Neural cell (in vitro differentiated cells): ENCODE measurements at regions not wholly inside any gene's neighbourhood (a gene's known extent, or its start where the extent isn't known, plus 50 kb on each side); places are given as distances from the start of the nearest gene placed in this dataset.

ENCODE experiments used
- H2AFZ ChIP-seq: fragments of 200-600, 300-800 bp; sonication (generic), shearing (Covaris generic); 2 replicates; pipeline ENCODE4 v1.6.0; 2014; ENCODE audit warnings: low read depth, mild to moderate bottlenecking, antibody characterized with exemption, low read length, moderate library complexity
- H3F3A ChIP-seq: fragments of 200-600 bp; shearing (Covaris generic); 2 replicates; pipeline ENCODE4 v1.6.1; 2016; ENCODE audit warnings: mild to moderate bottlenecking, moderate library complexity, mixed read lengths, antibody characterized with exemption, low read length; ENCODE audit not compliant: insufficient read depth, poor library complexity, severe bottlenecking
- H3K27ac ChIP-seq: fragments of 200-600, 300-800 bp; sonication (generic), shearing (Covaris generic); 2 replicates; pipeline ENCODE4 v1.5.1; 2014; ENCODE audit warnings: mild to moderate bottlenecking, low read length, moderate library complexity
- H3K27me3 ChIP-seq: fragments of 300-800, 200-600 bp; sonication (generic), shearing (Covaris generic); 2 replicates; pipeline ENCODE4 v1.6.0; 2014; ENCODE audit warnings: mild to moderate bottlenecking, low read depth, low read length, moderate library complexity; ENCODE audit not compliant: insufficient read depth
- H3K36me3 ChIP-seq: fragments of 300-800, 200-600 bp; sonication (generic), shearing (Covaris generic); 2 replicates; pipeline ENCODE4 v1.5.1; 2014; ENCODE audit warnings: mild to moderate bottlenecking, antibody characterized with exemption, low read length, moderate library complexity; ENCODE audit not compliant: insufficient read depth
- H3K4me2 ChIP-seq: fragments of 300-800, 200-600 bp; sonication (generic), shearing (Covaris generic); 2 replicates; pipeline ENCODE4 v1.6.0; 2014; ENCODE audit warnings: mild to moderate bottlenecking, low read length
- H3K4me3 ChIP-seq: fragments of 300-800, 200-600 bp; sonication (generic), shearing (Covaris generic); 2 replicates; pipeline ENCODE4 v1.5.1; 2014; ENCODE audit warnings: mild to moderate bottlenecking, low read length, moderate library complexity
- H3K79me2 ChIP-seq: fragments of 200-600 bp; shearing (Covaris generic); replicated peaks from 2 replicates; pipeline ENCODE4 v1.6.0; 2014; ENCODE audit warnings: mild to moderate bottlenecking, low read length, moderate library complexity; ENCODE audit not compliant: insufficient read depth
- H3K9ac ChIP-seq: fragments of 300-800, 200-600 bp; sonication (generic), shearing (Covaris generic); 2 replicates; pipeline ENCODE4 v1.6.1; 2016; ENCODE audit warnings: mild to moderate bottlenecking, low read length, mixed read lengths
- H3K9me2 ChIP-seq: fragments of 200-600 bp; shearing (Covaris generic); 2 replicates; pipeline ENCODE4 v1.6.1; 2016; ENCODE audit warnings: mild to moderate bottlenecking, low read length, mixed read lengths; ENCODE audit not compliant: insufficient read depth
- H3K9me3 ChIP-seq: fragments of 200-600, 300-800 bp; sonication (generic), shearing (Covaris generic); 2 replicates; pipeline ENCODE4 v1.6.1; 2016; ENCODE audit warnings: mild to moderate bottlenecking, mixed run types, low read length, moderate library complexity, mixed read lengths
- H4K20me1 ChIP-seq: fragments of 200-600 bp; shearing (Covaris generic); 2 replicates; pipeline ENCODE4 v1.6.1; 2016; ENCODE audit warnings: mild to moderate bottlenecking, mixed run types; ENCODE audit not compliant: insufficient read depth
- EP300 ChIP-seq: fragments of 450-650 bp; conservative IDR thresholded peaks from 2 replicates; pipeline ENCODE4 v1.6.1; 2014; ENCODE audit warnings: antibody characterized with exemption, mild to moderate bottlenecking, moderate library complexity; ENCODE audit not compliant: poor library complexity, severe bottlenecking
- EZH2 ChIP-seq: fragments of 200-600, 300-800 bp; shearing (Covaris generic), sonication (generic); IDR thresholded peaks from 2 replicates; pipeline ENCODE4 v1.6.1; 2014; ENCODE audit warnings: antibody characterized with exemption, low read length, borderline replicate concordance, mild to moderate bottlenecking; ENCODE audit not compliant: insufficient read depth, poor library complexity, severe bottlenecking
- MXI1 ChIP-seq: fragments of 450-650 bp; conservative IDR thresholded peaks from 2 replicates; pipeline ENCODE4 v1.6.1; 2014; ENCODE audit warnings: antibody characterized with exemption, mild to moderate bottlenecking; ENCODE audit not compliant: poor library complexity, severe bottlenecking
- POLR2AphosphoS5 ChIP-seq: IDR thresholded peaks from 2 replicates; pipeline ENCODE4 v1.6.1; 2012
- RAD21 ChIP-seq: fragments of 450-650 bp; conservative IDR thresholded peaks from 2 replicates; pipeline ENCODE4 v1.6.1; 2014; ENCODE audit warnings: antibody characterized with exemption, mild to moderate bottlenecking, moderate library complexity
- SMC3 ChIP-seq: fragments of 450-650 bp; conservative IDR thresholded peaks from 2 replicates; pipeline ENCODE4 v1.6.1; 2014; ENCODE audit warnings: antibody characterized with exemption, mild to moderate bottlenecking, moderate library complexity; ENCODE audit not compliant: poor library complexity
- TAF1 ChIP-seq: IDR thresholded peaks from 2 replicates; pipeline ENCODE4 v1.6.1; 2012; ENCODE audit warnings: low read depth
- TF ChIP-seq, protein P1 (sequence below): fragments of 450-650 bp; IDR thresholded peaks from 2 replicates; pipeline ENCODE4 v1.5.1; 2014; ENCODE audit warnings: antibody characterized with exemption, mild to moderate bottlenecking, moderate library complexity; ENCODE audit not compliant: poor library complexity, severe bottlenecking
- TF ChIP-seq, protein P2 (sequence below): IDR thresholded peaks from 2 replicates; pipeline ENCODE4 v1.6.1; 2012; ENCODE audit warnings: borderline replicate concordance

DNA sequence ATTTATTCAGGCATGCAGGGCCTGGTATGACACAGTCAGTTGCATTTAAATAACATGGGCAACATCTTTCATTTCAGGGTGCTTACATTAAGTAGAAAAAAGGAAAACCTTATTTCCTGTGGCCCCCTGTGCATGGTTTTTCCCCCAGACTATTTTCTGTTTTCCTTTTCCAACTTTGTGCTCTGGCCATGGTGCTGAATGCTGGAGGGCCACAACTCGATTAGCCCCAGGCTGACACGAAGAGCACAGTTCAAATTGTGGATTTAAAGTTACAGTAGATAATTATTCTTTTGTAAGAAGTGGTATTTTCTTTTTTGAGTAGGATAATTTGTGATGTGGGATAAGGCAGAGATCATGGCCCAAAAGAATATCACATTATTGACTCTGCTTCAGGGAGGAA lies 332.0 kb downstream of the HAO1 start:
- no peaks in the 10 kb centered on the region for H4K20me1 ChIP-seq
- no peaks in the 10 kb centered on the region for H3K27me3 ChIP-seq
- H3K36me3 ChIP-seq: no peaks in the 10 kb centered on the region
- no peaks in the 10 kb centered on the region for H3K9me2 ChIP-seq
- H3K79me2 ChIP-seq: no peaks in the 10 kb centered on the region
- no peak overlapping the region for H2AFZ ChIP-seq
- H3K27ac ChIP-seq: no peak overlapping the region
- H3F3A ChIP-seq: no peaks in the 10 kb centered on the region
- TF ChIP-seq MXI1 (no peak), EZH2 (no peak), POLR2AphosphoS5 (no peak), TAF1 (no peak), RAD21 (no peak)
- TF ChIP-seq, protein P1, sequence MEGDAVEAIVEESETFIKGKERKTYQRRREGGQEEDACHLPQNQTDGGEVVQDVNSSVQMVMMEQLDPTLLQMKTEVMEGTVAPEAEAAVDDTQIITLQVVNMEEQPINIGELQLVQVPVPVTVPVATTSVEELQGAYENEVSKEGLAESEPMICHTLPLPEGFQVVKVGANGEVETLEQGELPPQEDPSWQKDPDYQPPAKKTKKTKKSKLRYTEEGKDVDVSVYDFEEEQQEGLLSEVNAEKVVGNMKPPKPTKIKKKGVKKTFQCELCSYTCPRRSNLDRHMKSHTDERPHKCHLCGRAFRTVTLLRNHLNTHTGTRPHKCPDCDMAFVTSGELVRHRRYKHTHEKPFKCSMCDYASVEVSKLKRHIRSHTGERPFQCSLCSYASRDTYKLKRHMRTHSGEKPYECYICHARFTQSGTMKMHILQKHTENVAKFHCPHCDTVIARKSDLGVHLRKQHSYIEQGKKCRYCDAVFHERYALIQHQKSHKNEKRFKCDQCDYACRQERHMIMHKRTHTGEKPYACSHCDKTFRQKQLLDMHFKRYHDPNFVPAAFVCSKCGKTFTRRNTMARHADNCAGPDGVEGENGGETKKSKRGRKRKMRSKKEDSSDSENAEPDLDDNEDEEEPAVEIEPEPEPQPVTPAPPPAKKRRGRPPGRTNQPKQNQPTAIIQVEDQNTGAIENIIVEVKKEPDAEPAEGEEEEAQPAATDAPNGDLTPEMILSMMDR: no peak
- TF ChIP-seq, protein P2, sequence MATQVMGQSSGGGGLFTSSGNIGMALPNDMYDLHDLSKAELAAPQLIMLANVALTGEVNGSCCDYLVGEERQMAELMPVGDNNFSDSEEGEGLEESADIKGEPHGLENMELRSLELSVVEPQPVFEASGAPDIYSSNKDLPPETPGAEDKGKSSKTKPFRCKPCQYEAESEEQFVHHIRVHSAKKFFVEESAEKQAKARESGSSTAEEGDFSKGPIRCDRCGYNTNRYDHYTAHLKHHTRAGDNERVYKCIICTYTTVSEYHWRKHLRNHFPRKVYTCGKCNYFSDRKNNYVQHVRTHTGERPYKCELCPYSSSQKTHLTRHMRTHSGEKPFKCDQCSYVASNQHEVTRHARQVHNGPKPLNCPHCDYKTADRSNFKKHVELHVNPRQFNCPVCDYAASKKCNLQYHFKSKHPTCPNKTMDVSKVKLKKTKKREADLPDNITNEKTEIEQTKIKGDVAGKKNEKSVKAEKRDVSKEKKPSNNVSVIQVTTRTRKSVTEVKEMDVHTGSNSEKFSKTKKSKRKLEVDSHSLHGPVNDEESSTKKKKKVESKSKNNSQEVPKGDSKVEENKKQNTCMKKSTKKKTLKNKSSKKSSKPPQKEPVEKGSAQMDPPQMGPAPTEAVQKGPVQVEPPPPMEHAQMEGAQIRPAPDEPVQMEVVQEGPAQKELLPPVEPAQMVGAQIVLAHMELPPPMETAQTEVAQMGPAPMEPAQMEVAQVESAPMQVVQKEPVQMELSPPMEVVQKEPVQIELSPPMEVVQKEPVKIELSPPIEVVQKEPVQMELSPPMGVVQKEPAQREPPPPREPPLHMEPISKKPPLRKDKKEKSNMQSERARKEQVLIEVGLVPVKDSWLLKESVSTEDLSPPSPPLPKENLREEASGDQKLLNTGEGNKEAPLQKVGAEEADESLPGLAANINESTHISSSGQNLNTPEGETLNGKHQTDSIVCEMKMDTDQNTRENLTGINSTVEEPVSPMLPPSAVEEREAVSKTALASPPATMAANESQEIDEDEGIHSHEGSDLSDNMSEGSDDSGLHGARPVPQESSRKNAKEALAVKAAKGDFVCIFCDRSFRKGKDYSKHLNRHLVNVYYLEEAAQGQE: no peak
- H3K4me3 ChIP-seq: no peak overlapping the region
- H3K9me3 ChIP-seq: no peaks in the 10 kb centered on the region
- H3K4me2 ChIP-seq: no peak overlapping the region
- no peak overlapping the region for H3K9ac ChIP-seq

DNA sequence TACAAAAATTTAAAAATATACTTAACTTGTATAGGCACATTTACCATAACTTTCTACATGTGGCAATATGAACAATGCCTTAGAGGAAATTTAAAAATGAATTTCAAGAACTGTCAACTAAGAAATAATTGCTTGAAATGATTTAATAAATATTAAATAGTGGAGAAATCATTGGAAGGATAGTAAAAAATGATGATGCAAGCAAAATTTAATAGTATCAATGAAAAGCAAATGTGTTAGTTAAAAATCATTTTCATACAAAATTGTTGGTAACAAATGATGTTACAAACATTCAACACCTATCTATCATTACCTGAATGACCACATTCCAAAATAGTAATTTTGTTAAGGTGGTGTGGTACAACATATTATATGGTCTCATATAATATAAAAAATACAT lies 331.0 kb downstream of the HAO1 start:
- Histone ChIP-seq H3F3A (no peaks in the 10 kb centered on the region), H3K4me2 (no peak overlapping the region), H3K27me3 (no peaks in the 10 kb centered on the region), H3K4me3 (no peak overlapping the region), H3K9me2 (no peaks in the 10 kb centered on the region), H3K9ac (no peak overlapping the region), H3K79me2 (no peaks in the 10 kb centered on the region), H2AFZ (no peak overlapping the region), H3K9me3 (no peaks in the 10 kb centered on the region), H4K20me1 (no peaks in the 10 kb centered on the region), H3K36me3 (no peaks in the 10 kb centered on the region), H3K27ac (no peak overlapping the region)
- TF ChIP-seq EZH2: no peak
- TF ChIP-seq RAD21: no peak
- TF ChIP-seq SMC3: no peak
- TF ChIP-seq POLR2AphosphoS5: no peak
- TF ChIP-seq, protein P2: no peak
- TF ChIP-seq, protein P1: no peak
- no peak for TF ChIP-seq EP300
- TF ChIP-seq MXI1: no peak
